HG03354 (cell line): ENCODE measurements at regions not wholly inside any gene's neighbourhood (a gene's known extent, or its start where the extent isn't known, plus 50 kb on each side); places are given as distances from the start of the nearest gene placed in this dataset.
"Not testable (repeated sequence)": the region's sequence is repeated elsewhere in the genome, so short reads cannot be mapped to it uniquely, and the experiment has no call there.

Source experiments
- ATAC-seq: cut with Tn5 transposase; IDR thresholded peaks from one replicate; pipeline ENCODE4 v1.9.1; 2021; ENCODE audit warnings: mild to moderate bottlenecking; ENCODE audit not compliant: unreplicated experiment, poor library complexity, severe bottlenecking

DNA sequence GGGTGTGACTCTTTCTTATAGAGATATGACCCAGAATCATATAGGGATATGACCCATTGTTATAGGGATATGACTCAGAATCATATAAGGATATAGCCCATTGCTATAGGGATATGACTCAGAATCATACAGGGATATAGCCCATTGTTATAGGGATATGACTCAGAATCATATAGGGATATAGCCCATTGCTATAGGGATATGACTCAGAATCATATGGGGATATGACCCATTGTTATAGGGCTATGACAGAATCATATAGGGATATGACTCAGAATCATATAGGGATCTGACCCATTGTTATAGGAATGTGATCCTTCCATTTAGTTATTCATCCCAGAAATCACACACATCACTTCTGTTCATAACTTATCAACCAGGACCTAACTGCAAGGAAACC lies 312.2 kb upstream of the ADARB2 start:
- no peak for ATAC-seq

DNA sequence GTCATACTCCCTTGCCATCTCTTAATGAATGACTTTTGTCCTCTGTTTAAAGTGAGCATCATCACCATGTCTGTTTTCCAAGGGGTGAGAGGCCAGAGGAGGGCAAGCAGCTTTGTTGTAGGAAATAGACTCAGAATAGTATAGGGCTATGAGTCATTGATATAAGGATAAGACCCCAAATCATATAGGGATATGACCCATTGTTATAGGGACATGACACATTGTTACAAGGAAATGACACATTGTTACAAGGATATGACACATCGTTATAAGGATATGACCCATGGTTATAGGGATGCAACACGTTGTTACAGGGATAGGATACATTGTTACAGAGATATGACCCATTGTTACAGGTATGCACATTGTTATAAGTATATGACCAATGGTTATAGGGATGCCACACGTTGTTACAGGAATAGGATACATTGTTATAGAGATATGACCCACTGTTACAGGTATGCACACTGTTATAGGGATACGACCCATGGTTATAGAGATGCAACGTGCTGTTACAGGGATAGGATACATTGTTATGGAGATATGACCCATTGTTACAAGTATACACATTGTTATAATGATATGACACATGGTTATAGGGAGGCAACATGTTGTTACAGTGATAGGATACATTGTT lies 311.1 kb upstream of the ADARB2 start:
- ATAC-seq: no peak

DNA sequence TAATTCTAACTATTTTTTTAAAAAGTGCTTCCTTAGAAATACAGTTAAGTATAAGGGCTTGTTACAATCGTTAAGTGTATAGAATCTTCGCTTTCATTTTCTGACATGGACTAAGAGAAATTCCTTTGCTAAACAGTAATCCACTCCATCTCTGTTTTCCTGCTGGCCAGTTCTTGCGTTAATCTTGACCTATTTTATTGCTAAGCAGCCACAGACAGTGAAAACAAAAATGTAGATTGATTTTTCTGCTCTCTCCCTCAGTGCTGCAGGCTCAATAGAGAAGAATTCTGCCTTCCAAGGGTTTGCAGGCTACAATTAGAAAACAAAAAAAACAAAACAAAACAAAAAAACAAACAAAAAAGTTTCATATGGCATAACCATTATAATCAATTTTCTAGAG lies 310.4 kb upstream of the ADARB2 start:
- no peak for ATAC-seq

DNA sequence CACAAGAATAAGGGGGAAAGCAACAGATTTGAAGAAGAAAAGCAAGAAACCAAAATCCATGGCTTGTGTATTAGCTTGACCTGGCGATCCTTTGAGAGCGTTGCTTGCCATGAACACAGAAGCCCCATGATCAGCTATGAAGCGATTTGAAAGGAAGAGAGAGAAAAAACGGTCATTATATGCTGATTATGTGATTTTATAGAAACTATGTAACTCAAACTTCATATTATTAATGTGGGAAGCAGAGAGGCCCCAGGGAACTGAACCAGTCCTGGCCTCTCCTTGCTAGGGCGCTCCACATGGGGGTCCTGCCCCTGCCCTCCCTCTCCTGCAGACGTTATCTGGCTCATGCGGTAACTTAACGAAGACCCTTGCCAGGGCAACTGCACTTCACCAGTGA lies 306.1 kb upstream of the ADARB2 start:
- no peak for ATAC-seq

DNA sequence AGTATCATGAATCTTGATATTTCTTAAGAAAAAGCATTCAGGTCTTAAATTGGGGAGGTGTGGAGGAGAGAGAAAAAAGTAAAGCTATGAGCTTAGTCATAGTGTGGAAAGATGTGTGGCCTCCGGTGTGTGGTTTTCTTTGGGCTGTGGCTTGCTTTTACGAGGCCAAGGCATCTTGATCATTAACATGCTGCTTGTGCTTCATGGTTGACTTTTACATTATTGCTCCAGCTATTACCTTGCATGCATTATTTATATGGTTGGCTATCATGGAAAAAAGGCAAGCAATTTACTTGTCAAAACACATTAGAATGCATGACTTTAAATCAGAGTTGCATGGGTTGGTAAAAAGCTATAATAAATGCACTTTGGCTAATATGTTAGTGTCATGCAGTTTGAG lies 300.7 kb upstream of the ADARB2 start:
- ATAC-seq: no peak

DNA sequence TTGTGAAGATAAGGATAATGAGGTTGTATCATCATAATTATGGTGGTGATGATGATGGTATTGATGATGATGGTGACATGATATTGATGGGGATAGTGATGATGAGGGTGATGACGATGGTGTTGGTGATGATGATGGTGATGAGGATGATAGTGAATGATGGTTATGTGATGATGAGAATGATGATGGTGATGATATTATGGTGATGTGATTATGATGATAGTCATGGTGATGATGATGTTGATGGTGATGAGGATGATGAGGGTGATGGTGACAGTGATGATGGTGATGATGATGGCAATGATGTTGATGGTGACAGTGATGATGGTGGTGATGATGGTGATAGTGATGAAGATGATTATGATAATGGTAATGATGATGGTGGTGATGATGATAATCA lies 299.9 kb upstream of the ADARB2 start:
- no peak for ATAC-seq

DNA sequence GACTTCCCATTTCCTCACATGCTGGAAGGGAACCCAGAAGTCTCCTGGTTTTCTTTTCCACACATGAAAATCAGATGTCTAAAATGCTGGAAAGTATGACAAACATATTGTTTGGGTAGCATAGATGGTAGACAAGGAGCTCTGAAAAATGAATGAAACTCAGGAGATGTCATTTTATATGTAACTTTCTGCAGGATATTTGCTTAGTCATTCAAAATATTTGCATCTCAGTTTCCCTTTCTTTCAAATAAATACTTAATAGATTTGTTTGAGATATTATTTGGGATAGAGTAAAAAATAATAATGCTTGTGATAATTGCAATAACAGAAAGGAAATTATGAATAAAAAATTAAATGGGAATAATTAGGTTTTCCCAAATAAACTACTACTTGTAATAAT lies 298.9 kb upstream of the ADARB2 start:
- ATAC-seq: no peak

DNA sequence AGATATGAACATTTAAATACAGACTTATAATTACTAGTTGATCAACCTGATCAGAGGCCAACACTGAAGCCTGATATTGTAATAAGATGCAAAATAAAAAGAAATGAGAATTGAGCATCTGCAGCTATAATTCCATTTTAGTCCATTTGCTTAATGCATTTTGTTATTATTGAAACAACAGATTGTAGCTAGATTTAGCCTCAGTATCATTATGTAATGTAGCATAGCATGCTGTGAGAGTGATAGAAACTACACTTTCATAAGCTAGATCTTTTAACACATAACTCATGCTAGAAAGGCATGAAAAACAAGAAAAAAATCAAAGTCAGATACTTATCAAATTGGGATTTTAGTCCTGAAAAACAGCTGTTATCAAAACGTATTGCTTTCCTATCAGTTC lies 292.7 kb upstream of the ADARB2 start:
- ATAC-seq: no peak

DNA sequence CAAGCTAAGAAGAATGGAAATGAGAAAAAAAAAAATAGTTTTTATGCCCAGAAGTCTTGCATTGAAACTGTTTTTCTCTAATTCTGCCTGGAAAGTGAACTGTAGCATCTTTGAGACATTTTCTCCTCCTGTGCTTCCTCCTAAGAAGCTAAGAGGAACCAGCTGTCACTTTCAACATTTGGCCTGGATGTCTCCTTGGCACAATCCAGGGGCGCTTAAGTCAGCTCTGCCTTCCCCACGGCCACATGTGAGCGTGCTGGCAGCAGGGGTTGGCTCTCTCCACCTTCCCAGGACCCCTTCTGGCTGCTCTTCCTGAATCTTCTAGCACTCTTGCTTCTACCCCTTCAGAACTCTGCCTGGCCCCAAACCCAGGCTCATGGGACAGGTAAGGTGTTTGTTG lies 289.6 kb upstream of the ADARB2 start:
- ATAC-seq: no peak

DNA sequence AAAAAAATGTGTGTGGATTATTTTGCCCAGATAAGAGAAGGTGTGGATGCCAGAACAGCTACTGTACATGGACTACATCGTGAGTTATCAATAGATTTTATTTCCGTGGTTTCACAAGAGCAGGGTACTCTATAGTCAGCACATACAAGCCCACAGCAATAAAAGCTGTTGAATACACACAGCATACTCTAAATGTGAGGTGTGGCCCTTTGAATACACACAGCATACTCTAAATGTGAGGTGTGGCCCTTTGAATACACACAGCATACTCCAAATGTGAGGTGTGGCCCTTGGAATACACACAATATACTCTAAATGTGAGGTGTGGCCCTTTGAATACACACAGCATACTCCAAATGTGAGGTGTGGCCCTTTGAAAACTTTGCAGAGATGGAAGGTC lies 287.4 kb upstream of the ADARB2 start:
- ATAC-seq: not testable (repeated sequence)

DNA sequence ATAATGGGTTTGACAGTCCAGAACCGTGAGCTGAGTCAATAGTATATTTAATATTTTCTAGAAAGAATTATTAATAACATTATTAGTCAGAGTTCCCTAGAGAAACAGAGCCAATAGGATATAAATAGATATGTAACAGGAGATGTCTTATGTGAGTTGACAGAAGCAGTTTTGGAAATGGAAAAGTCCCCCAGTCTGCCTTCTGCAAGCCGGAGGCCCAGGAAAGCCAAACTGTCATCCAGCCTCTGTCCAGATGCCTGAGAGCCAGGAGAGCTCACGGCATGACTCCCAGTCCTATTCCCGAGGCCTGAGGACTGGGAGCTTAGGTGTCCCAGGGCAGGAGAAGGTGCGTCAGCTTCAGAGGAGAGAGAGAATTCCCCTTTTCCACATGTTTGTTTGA lies 286.4 kb upstream of the ADARB2 start:
- no peak for ATAC-seq

DNA sequence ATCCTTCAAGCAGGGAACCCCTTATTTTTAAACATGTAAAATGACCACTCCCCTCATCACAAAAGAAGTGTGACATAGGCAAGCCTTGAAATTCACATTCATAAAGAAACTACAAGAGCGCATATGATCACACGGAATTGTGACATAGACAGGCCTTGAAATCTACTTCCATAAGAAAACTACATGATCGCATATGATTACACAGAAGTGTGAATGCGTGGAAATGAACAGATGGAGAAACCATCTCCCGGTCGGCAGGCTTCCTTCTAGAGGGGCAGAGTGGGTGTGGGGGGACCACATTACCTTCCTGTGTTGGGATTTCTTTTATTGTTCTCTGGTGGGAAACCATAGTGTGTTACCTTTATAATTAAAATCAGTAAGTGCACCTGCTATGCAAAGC lies 285.1 kb upstream of the ADARB2 start:
- ATAC-seq: no peak

DNA sequence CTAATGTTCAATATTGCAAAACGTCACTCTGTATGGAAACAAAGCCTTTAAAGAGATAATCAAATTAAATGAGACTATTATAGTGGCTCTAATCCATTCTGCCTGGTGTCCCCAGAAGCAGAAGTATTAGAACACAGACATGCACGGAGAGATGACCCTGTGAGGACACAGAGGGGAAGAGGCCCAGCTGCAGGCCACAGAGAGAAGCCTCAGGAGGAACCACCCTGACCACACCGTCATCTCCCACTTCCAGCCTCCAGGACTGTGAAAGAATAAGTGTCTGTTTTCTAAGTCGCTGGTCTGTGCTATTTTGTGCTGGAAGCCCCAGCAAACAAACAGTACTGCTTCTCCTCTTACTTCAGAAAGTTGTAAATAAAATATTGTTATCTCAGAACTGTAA lies 283.5 kb upstream of the ADARB2 start:
- ATAC-seq: no peak

DNA sequence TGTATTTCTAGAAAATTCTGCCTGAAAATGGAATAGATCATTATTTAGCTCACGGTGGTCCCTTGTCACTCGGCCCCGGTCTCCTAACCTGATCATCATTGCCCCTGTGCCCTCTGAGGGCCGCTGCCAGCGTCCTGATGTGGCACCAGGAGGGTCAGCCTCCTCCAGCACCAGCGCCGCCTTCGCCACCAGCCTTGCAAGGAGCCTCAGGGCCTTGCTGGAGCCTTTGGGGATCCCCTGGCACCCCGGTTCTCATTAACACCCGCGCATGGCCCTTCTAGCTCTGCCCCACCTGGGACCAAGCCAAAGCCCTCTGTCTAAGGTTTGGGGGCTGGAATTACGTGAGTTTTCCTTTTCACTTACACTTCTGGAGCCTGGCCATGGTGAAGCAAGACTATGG lies 282.5 kb upstream of the ADARB2 start:
- ATAC-seq: no peak

DNA sequence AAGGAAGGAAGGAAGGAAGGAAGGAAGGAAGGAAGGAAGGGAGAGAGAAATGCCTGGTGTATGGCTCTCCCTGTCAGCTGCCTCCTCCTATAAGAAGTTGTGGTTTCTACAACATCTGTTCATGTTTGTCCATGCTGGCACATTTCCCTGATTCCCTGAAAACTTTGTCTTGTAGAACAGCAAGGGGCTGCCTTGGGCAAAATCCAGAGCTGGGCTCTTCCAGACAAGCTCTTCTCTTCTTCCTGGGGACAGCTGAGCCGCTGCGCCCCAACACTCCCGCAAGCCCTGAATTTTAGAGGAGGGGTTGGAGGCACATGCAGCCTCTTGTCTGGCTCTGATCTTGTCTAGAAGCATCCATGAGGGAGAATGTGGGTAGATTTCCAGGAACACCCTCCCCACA lies 282.0 kb upstream of the ADARB2 start:
- ATAC-seq: no peak

DNA sequence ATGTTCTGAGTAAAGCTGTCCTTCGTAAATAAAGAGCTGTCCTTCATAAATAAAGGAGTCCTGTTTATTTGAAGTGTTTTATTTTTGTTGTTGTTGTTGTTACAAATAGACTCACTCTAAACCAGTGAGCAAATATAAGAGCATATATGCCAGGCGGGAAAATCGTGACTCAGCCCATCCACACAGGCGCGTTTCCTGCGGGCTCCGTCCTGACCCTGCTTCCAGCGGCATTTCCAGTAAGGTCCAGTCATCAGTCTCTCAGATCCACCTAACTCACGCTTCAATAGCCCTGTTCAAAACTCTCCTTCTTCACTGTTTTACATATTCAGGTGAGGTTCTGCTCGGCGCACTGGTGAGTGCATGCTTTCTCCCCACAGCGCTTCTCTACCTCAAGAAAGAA lies 277.2 kb upstream of the ADARB2 start:
- no peak for ATAC-seq

DNA sequence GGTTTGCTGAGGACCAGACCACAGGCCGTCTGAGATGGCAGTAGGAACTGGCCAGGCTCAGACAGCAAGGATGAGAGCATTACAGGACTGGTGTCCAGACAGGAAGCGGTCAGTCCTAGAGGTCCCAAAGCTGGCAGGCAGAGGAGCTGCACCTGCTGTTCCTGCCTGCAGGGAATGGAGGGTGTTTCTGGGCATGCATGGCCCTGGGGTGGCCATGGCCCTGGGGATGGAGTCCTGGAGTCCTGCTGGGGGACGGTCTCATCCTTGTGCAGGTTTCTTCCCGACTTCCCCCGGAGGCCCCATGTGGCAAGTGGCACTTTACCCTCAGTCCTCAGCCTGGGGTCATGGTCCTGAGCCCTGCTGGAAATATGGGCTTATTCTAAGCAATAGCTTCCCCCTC lies 274.9 kb upstream of the ADARB2 start:
- no peak for ATAC-seq

DNA sequence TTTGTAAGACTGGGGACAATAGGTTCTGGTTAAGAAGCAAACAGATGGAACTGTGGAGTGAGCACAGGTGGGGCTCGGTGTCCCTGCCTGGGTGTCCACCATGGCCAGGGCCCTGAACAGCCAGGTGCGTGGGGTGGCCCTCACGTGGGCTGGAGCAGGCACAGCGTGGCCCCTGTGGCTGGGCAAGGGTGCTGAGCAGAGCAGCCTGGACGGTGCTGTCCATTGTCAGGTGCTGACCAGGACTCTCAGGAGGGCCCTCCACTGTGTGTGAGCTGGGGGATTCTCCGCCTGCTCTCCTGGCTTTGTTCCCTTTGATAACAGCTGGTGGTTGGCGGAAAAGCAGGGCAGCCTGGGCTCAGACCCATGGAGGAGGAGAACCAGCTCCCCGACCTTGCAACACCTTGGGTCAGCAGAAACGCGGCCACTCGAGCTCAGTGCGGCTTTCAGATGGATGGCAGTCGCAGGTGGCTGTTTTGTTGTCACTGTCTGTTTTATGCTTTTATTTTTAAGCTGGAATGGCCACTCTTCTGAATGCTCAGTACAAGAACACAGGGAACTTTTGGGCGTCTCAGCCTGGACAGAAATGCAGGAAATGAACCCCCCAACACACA lies 273.9 kb upstream of the ADARB2 start:
- ATAC-seq: no peak

DNA sequence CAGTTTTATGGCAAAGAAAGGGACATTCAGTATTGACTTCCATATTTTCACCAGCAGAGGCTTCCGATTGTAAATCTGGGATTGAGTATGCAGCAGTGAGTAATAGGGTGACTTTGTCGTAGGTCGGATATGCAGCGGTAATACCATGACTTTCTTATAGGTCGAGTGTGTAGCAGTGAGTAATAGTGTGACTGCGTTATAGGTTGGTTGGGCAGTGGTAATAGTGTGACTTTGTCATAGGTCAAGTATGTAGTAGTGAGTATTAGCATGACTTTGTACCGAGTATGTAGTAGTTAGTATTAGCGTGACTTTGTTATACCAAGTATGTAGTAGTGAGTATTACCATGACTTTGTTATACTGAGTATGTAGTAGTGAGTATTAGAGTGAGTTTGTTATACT lies 268.2 kb upstream of the ADARB2 start:
- no peak for ATAC-seq

DNA sequence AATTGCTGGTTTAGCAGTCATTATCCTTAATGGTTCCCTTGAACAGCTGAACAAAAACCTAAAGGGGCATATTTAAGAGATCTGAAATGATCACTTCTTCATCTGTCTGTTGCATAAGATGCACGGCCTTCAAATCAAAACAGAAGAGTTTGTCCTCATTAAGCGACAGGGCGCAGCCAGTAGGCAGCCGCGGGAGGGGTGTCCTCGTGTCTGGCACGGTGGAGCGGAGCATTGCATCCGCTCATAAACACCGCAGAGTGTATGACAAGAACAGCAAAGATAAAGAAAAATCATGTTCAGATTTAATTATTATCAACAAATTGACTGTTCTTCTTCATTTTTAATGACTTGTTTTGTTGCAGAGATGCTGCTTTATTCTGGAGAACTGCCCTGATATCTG lies 255.6 kb upstream of the ADARB2 start:
- no peak for ATAC-seq

DNA sequence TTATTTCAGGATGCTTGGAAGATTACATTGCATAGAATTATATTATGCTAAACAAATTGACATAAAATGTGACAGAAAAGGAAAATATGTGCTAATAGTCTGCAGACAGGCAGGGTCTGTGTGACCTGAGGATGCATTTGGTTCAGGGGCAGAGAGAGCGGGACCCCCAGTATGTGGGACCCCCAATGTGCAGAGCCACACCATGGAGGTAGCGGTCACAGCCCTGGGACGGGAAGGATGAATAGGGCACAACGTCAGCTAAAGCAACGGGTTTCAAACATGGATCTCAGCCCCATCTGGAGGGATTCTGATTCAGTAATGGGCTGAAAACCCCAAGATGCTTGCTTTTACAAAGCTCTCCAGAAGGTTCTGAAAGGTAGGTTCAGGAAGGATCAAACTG lies 251.8 kb upstream of the ADARB2 start:
- ATAC-seq: no peak

DNA sequence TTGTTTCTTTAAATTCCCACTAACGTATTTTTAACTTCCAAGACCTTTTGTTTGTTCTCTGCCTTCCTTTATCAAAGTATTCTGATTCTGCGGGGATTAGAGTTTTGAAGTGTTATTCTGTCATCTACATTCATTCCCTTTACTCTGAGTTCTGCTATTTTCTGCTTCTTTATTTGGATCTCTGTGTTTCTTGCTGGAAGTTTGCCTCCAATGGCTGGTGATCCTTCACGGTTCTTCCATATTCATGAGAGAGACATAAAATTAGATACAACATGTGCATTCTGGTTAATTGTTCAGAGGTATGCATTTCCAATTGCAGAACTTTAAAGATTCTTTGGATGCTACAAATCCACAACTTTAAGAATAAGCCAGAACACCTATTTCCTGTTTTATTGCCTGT lies 244.7 kb upstream of the ADARB2 start:
- ATAC-seq: no peak
